Stimulated activated CD4-positive, alpha-beta T cell treated with anti-CD3 and anti-CD28 coated beads, Interleukin-1b, Interleukin-23, amount 100 ng/mL, for 4 hours (primary cell): ENCODE measurements at regions not wholly inside any gene's neighbourhood (a gene's known extent, or its start where the extent isn't known, plus 50 kb on each side); places are given as distances from the start of the nearest gene placed in this dataset.
"Not testable (repeated sequence)": the region's sequence is repeated elsewhere in the genome, so short reads cannot be mapped to it uniquely, and the experiment has no call there.

Experiments used
- DNase-seq, 2 donors: peaks; one replicate each; pipeline ENCODE4 v3.0.0-alpha.2; 2020; ENCODE audit warnings: low read depth in 2 of 2

- DNase-seq: no peak
Measured at GRCh38 chr4:138892483-138893407, 122.8 kb upstream of the NOCT start.

- no peak for DNase-seq
Measured at GRCh38 chr4:138891631-138892031, 124.0 kb upstream of the NOCT start.

GRCh38 chr4:138890891-138891570 is 124.5 kb upstream of the NOCT start:
- no peak for DNase-seq

- no peak for DNase-seq
Measured at GRCh38 chr4:138889216-138889615, 126.4 kb upstream of the NOCT start.

GRCh38 chr4:138887741-138888140 is 127.8 kb upstream of the NOCT start:
- DNase-seq: no peak

GRCh38 chr4:138887341-138887740 is 128.2 kb upstream of the NOCT start:
- no peak for DNase-seq

GRCh38 chr4:138879757-138880156 is 135.8 kb upstream of the NOCT start:
- DNase-seq: no peak

GRCh38 chr4:138875891-138876608 is 139.5 kb upstream of the NOCT start:
- DNase-seq: no peak

- no peak for DNase-seq
Measured at GRCh38 chr4:138871555-138871875, 144.1 kb upstream of the NOCT start.

- DNase-seq: peak; percentile 9 to 37
Measured at GRCh38 chr4:138870737-138871554, 144.6 kb upstream of the NOCT start.

GRCh38 chr4:138869631-138870030 is 145.9 kb upstream of the NOCT start:
- no peak for DNase-seq

GRCh38 chr4:138869165-138869564 is 146.4 kb upstream of the NOCT start:
- DNase-seq: no peak

- DNase-seq: no peak
Measured at GRCh38 chr4:138868562-138868961, 147.0 kb upstream of the NOCT start.

GRCh38 chr4:138867404-138867803 is 148.2 kb upstream of the NOCT start:
- no peak for DNase-seq

- no peak for DNase-seq
Measured at GRCh38 chr4:138866314-138866713, 149.3 kb upstream of the NOCT start.

GRCh38 chr4:138865765-138866164 is 149.8 kb upstream of the NOCT start:
- DNase-seq: no peak

- no peak for DNase-seq
Measured at GRCh38 chr4:138864961-138865720, 150.4 kb upstream of the NOCT start.

GRCh38 chr4:138863160-138863559 is 152.4 kb upstream of the NOCT start:
- no peak for DNase-seq

- no peak for DNase-seq
Measured at GRCh38 chr4:138861135-138861534, 154.4 kb upstream of the NOCT start.

- not testable (repeated sequence) for DNase-seq
Measured at GRCh38 chr4:138860357-138860756, 155.2 kb upstream of the NOCT start.

- DNase-seq: no peak
Measured at GRCh38 chr4:138859254-138859653, 156.3 kb upstream of the NOCT start.
